HCEC 1CT (cell line): ENCODE measurements at regions not wholly inside any gene's neighbourhood (a gene's known extent, or its start where the extent isn't known, plus 50 kb on each side); places are given as distances from the start of the nearest gene placed in this dataset.
"Not testable (repeated sequence)": the region's sequence is repeated elsewhere in the genome, so short reads cannot be mapped to it uniquely, and the experiment has no call there.

Experiments
- DNase-seq: peaks from one replicate; pipeline ENCODE4 v3.0.0-alpha.2; 2017

- DNase-seq: no peak
Observed at GRCh38 chr6:40881501-40881900, 157.5 kb downstream of the UNC5CL start.

- no peak for DNase-seq
Observed at GRCh38 chr6:40880906-40881305, 158.1 kb downstream of the UNC5CL start.

- DNase-seq: no peak
Observed at GRCh38 chr6:40879169-40879568, 159.9 kb downstream of the UNC5CL start.

GRCh38 chr6:40877362-40877761 is 161.7 kb downstream of the UNC5CL start:
- DNase-seq: no peak

GRCh38 chr6:40876336-40876735 is 162.7 kb downstream of the UNC5CL start:
- DNase-seq: no peak

GRCh38 chr6:40874495-40874894 is 164.5 kb downstream of the UNC5CL start:
- no peak for DNase-seq

- DNase-seq: no peak
Observed at GRCh38 chr6:40871424-40871823, 167.6 kb downstream of the UNC5CL start.

GRCh38 chr6:40868089-40868865 is 170.7 kb downstream of the UNC5CL start:
- DNase-seq: not testable (repeated sequence)

- not testable (repeated sequence) for DNase-seq
Observed at GRCh38 chr6:40867527-40867926, 171.5 kb downstream of the UNC5CL start.

- not testable (repeated sequence) for DNase-seq
Observed at GRCh38 chr6:40865259-40865658, 173.8 kb downstream of the UNC5CL start.

GRCh38 chr6:40860443-40860842 is 178.6 kb downstream of the UNC5CL start:
- DNase-seq: no peak

- no peak for DNase-seq
Observed at GRCh38 chr6:40856271-40856670, 182.8 kb downstream of the UNC5CL start.

GRCh38 chr6:40855168-40855880 is 183.7 kb downstream of the UNC5CL start:
- DNase-seq: no peak

GRCh38 chr6:40854592-40854991 is 184.4 kb downstream of the UNC5CL start:
- DNase-seq: no peak

- DNase-seq: no peak
Observed at GRCh38 chr6:40852779-40853373, 186.1 kb downstream of the UNC5CL start.

- DNase-seq: no peak
Observed at GRCh38 chr6:40849546-40849945, 189.5 kb downstream of the UNC5CL start.

GRCh38 chr6:40848868-40849514 is 190.0 kb downstream of the UNC5CL start:
- DNase-seq: no peak

GRCh38 chr6:40848038-40848437 is 191.0 kb downstream of the UNC5CL start:
- DNase-seq: no peak

- DNase-seq: no peak
Observed at GRCh38 chr6:40845553-40845952, 193.5 kb downstream of the UNC5CL start.

- DNase-seq: no peak
Observed at GRCh38 chr6:40844246-40844645, 194.8 kb downstream of the UNC5CL start.

GRCh38 chr6:40841721-40842120 is 197.3 kb downstream of the UNC5CL start:
- no peak for DNase-seq

GRCh38 chr6:40832691-40833090 is 206.3 kb downstream of the UNC5CL start:
- no peak for DNase-seq

- DNase-seq: no peak
Observed at GRCh38 chr6:40831381-40831780, 207.6 kb downstream of the UNC5CL start.
